ENCODE measurements at regions not wholly inside any gene's neighbourhood (a gene's known extent, or its start where the extent isn't known, plus 50 kb on each side); places are given as distances from the start of the nearest gene placed in this dataset.
A peak's percentile ranks its signal among the peaks of the same experiment; 100 is the strongest.
"Not testable (repeated sequence)": the region's sequence is repeated elsewhere in the genome, so short reads cannot be mapped to it uniquely, and the experiment has no call there.

DNA sequence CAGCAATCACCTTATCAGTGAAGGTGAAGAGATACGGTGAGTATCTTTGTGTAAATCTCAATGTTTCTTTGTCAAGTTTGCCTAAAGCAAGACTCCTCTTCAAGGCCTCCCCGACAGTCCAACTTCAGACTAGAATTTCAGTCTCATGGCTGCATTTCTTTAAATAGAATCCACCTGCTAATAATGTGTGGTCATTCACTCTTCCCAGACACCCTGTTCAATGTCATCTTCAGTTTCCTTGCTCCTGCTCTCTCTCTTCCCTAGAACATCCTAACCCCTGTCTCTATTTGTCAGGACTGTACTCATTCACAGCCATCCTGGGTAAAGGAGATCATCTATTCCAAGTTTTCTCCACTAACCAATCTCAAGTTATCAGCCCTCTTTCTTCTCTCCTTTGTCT, 267.3 kb downstream of the EN1 start:
- FAIRE-seq (no peak), DNase-seq (ENCODE audit: low read depth) (no peak)
- Mint-ChIP-seq H3K27me3 (ENCODE audit: low read depth, unreplicated experiment) (no peaks in the 10 kb centered on the region), H3K4me3 (ENCODE audit: unreplicated experiment) (no peak overlapping the region), H3K36me3 (ENCODE audit: low read depth, unreplicated experiment) (no peaks in the 10 kb centered on the region), H3K9me3 (ENCODE audit: unreplicated experiment) (peaks cover 2% of the 10 kb centered on the region), H3K27ac (ENCODE audit: unreplicated experiment) (peak overlapping the region; percentile 30), H3K4me1 (ENCODE audit: low read depth, unreplicated experiment) (peaks cover 39% of the 10 kb centered on the region)
- Histone ChIP-seq H4K20me1 (ENCODE audit: insufficient read depth, low read length) (no peaks in the 10 kb centered on the region), H2AFZ (ENCODE audit: low read depth, low read length) (no peak overlapping the region), H3K27me3 (ENCODE audit: insufficient read depth, low read length) (peaks cover 3% of the 10 kb centered on the region), H3K4me3 (ENCODE audit: insufficient read depth, low read depth, low read length) (no peak overlapping the region), H3K4me2 (ENCODE audit: low read length) (no peak overlapping the region), H3K79me2 (ENCODE audit: insufficient read depth, low read length) (no peaks in the 10 kb centered on the region), H3K36me3 (ENCODE audit: insufficient read depth, low read length) (no peaks in the 10 kb centered on the region), H3K9me3 (ENCODE audit: insufficient read depth, low read depth, low read length) (no peaks in the 10 kb centered on the region), H3K4me1 (ENCODE audit: insufficient read depth, low read length) (peaks cover 14% of the 10 kb centered on the region), H3K27ac (ENCODE audit: low read depth, low read length) (no peak overlapping the region), H3K9ac (ENCODE audit: low read length) (no peak overlapping the region)
- TF ChIP-seq, protein P1, sequence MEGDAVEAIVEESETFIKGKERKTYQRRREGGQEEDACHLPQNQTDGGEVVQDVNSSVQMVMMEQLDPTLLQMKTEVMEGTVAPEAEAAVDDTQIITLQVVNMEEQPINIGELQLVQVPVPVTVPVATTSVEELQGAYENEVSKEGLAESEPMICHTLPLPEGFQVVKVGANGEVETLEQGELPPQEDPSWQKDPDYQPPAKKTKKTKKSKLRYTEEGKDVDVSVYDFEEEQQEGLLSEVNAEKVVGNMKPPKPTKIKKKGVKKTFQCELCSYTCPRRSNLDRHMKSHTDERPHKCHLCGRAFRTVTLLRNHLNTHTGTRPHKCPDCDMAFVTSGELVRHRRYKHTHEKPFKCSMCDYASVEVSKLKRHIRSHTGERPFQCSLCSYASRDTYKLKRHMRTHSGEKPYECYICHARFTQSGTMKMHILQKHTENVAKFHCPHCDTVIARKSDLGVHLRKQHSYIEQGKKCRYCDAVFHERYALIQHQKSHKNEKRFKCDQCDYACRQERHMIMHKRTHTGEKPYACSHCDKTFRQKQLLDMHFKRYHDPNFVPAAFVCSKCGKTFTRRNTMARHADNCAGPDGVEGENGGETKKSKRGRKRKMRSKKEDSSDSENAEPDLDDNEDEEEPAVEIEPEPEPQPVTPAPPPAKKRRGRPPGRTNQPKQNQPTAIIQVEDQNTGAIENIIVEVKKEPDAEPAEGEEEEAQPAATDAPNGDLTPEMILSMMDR (IDR thresholded peaks at IDR 0.05; ENCODE audit: insufficient read depth, low read depth, low read length) = no peak

- Histone ChIP-seq H3K27me3 (ENCODE audit: insufficient read depth, low read length) (no peaks in the 10 kb centered on the region), H3K36me3 (ENCODE audit: insufficient read depth, low read length) (no peaks in the 10 kb centered on the region), H2AFZ (ENCODE audit: low read depth, low read length) (no peak overlapping the region), H3K79me2 (ENCODE audit: insufficient read depth, low read length) (no peaks in the 10 kb centered on the region), H3K4me1 (ENCODE audit: insufficient read depth, low read length) (peaks cover 14% of the 10 kb centered on the region), H3K9ac (ENCODE audit: low read length) (no peak overlapping the region), H3K4me2 (ENCODE audit: low read length) (no peak overlapping the region), H3K27ac (ENCODE audit: low read depth, low read length) (no peak overlapping the region), H4K20me1 (ENCODE audit: insufficient read depth, low read length) (no peaks in the 10 kb centered on the region), H3K4me3 (ENCODE audit: insufficient read depth, low read depth, low read length) (no peak overlapping the region), H3K9me3 (ENCODE audit: insufficient read depth, low read depth, low read length) (no peaks in the 10 kb centered on the region)
- Mint-ChIP-seq H3K4me1 (ENCODE audit: low read depth, unreplicated experiment) (peaks cover 44% of the 10 kb centered on the region), H3K4me3 (ENCODE audit: unreplicated experiment) (no peak overlapping the region), H3K9me3 (ENCODE audit: unreplicated experiment) (peaks cover 6% of the 10 kb centered on the region), H3K27ac (ENCODE audit: unreplicated experiment) (peak overlapping the region; percentile 71), H3K36me3 (ENCODE audit: low read depth, unreplicated experiment) (no peaks in the 10 kb centered on the region), H3K27me3 (ENCODE audit: low read depth, unreplicated experiment) (peaks cover 6% of the 10 kb centered on the region)
- FAIRE-seq (peak; percentile 20), DNase-seq (ENCODE audit: low read depth) (peak; percentile 39)
- TF ChIP-seq, protein P1 (IDR thresholded peaks at IDR 0.05; ENCODE audit: insufficient read depth, low read depth, low read length) = no peak
- TF ChIP-seq EZH2 (IDR thresholded peaks at IDR 0.05; ENCODE audit: insufficient read depth, low read length) = no peak
Measured at GRCh38 chr2:118577202-118577601, 270.2 kb downstream of the EN1 start.

DNA sequence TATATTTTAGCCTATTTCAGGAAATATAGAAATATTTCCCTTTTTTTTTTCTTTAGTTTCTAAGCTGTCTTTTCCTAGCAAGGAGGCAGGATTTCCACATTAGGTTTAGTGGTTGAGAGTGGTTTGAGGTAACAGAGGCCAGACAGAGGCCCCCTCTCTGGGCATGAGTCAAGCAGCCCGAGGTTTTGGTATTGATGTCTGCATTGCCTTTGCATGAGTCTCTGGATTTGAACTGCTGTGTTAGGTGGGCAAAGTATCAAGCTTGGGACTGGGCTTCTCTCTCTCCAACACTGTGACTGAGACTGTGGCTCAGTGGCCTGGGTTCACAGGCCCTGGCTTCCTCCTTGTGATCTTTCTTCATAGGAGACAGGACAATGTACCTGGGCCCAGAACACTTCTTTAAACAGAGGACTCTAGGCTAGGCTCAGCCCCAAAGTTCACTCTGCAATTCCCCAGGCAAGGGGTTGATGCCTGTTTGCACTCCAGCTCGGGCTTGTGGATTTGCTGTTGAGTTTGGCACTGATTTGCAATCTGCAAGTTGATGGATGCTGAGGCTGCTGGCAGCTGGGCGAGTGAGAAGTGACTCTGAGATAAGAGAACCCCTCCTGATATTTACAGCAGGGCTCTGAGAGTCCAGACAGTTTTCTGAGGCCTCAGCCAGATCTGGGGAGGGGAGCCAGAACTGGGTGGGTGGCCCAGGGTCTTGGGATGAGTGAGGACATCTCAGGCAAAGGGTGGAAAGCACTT, 271.2 kb downstream of the EN1 start:
- peaks cover 6% of the 10 kb centered on the region for H3K27me3 Mint-ChIP-seq (ENCODE audit: low read depth, unreplicated experiment)
- H3K36me3 Mint-ChIP-seq (ENCODE audit: low read depth, unreplicated experiment) = no peaks in the 10 kb centered on the region
- H3K4me2 ChIP-seq (ENCODE audit: low read length) = no peak overlapping the region
- H3K4me1 Mint-ChIP-seq (ENCODE audit: low read depth, unreplicated experiment) = peaks cover 43% of the 10 kb centered on the region
- no peak overlapping the region for H3K4me3 ChIP-seq (ENCODE audit: insufficient read depth, low read depth, low read length)
- no peak overlapping the region for H3K4me3 Mint-ChIP-seq (ENCODE audit: unreplicated experiment)
- H3K79me2 ChIP-seq (ENCODE audit: insufficient read depth, low read length) = no peaks in the 10 kb centered on the region
- H4K20me1 ChIP-seq (ENCODE audit: insufficient read depth, low read length) = no peaks in the 10 kb centered on the region
- no peak overlapping the region for H2AFZ ChIP-seq (ENCODE audit: low read depth, low read length)
- H3K4me1 ChIP-seq (ENCODE audit: insufficient read depth, low read length) = peaks cover 14% of the 10 kb centered on the region
- peak overlapping the region; percentile 30 for H3K27ac ChIP-seq (ENCODE audit: low read depth, low read length)
- H3K27me3 ChIP-seq (ENCODE audit: insufficient read depth, low read length) = no peaks in the 10 kb centered on the region
- H3K9me3 ChIP-seq (ENCODE audit: insufficient read depth, low read depth, low read length) = no peaks in the 10 kb centered on the region
- peak overlapping the region; percentile 96 for H3K27ac Mint-ChIP-seq (ENCODE audit: unreplicated experiment)
- no peak for FAIRE-seq
- DNase-seq (ENCODE audit: low read depth) = peak; percentile 85
- H3K36me3 ChIP-seq (ENCODE audit: insufficient read depth, low read length) = no peaks in the 10 kb centered on the region
- H3K9me3 Mint-ChIP-seq (ENCODE audit: unreplicated experiment) = peaks cover 4% of the 10 kb centered on the region
- no peak for TF ChIP-seq EZH2 (IDR thresholded peaks at IDR 0.05; ENCODE audit: insufficient read depth, low read length)
- TF ChIP-seq, protein P1 (IDR thresholded peaks at IDR 0.05; ENCODE audit: insufficient read depth, low read depth, low read length) = no peak
- H3K9ac ChIP-seq (ENCODE audit: low read length) = no peak overlapping the region

- H3K4me3 ChIP-seq (ENCODE audit: insufficient read depth, low read depth, low read length); H3K36me3 ChIP-seq (ENCODE audit: insufficient read depth, low read length); H3K9me3 ChIP-seq (ENCODE audit: insufficient read depth, low read depth, low read length); H3K4me3 Mint-ChIP-seq (ENCODE audit: unreplicated experiment); H3K27ac Mint-ChIP-seq (ENCODE audit: unreplicated experiment); H3K79me2 ChIP-seq (ENCODE audit: insufficient read depth, low read length); FAIRE-seq; DNase-seq (ENCODE audit: low read depth); H4K20me1 ChIP-seq (ENCODE audit: insufficient read depth, low read length); H3K9ac ChIP-seq (ENCODE audit: low read length); H3K27me3 ChIP-seq (ENCODE audit: insufficient read depth, low read length); H3K36me3 Mint-ChIP-seq (ENCODE audit: low read depth, unreplicated experiment); H3K27ac ChIP-seq (ENCODE audit: low read depth, low read length); H3K4me2 ChIP-seq (ENCODE audit: low read length); H3K9me3 Mint-ChIP-seq (ENCODE audit: unreplicated experiment); H2AFZ ChIP-seq (ENCODE audit: low read depth, low read length): not testable (repeated sequence)
- H3K4me1 ChIP-seq (ENCODE audit: insufficient read depth, low read length) = peaks cover 13% of the 10 kb centered on the region
- H3K4me1 Mint-ChIP-seq (ENCODE audit: low read depth, unreplicated experiment) = peaks cover 25% of the 10 kb centered on the region
- H3K27me3 Mint-ChIP-seq (ENCODE audit: low read depth, unreplicated experiment) = peaks cover 13% of the 10 kb centered on the region
Measured at GRCh38 chr2:118572380-118572779, 275.1 kb downstream of the EN1 start.
